Stimulated activated CD4-positive, alpha-beta T cell treated with anti-CD3 and anti-CD28 coated beads, Interleukin-12 subunit alpha, Interleukin-12 subunit beta, amount 100 ng/mL, for 48 hours (primary cell): ENCODE measurements at regions not wholly inside any gene's neighbourhood (a gene's known extent, or its start where the extent isn't known, plus 50 kb on each side); places are given as distances from the start of the nearest gene placed in this dataset.
A peak's percentile ranks its signal among the peaks of the same experiment; 100 is the strongest.
"Not testable (repeated sequence)": the region's sequence is repeated elsewhere in the genome, so short reads cannot be mapped to it uniquely, and the experiment has no call there.

Experiments
- DNase-seq, 3 donors: peaks; one replicate each; pipeline ENCODE4 v3.0.0-alpha.2; 2020; ENCODE audit warnings: low read depth in 2 of 3, low spot score in 1 of 3

DNA sequence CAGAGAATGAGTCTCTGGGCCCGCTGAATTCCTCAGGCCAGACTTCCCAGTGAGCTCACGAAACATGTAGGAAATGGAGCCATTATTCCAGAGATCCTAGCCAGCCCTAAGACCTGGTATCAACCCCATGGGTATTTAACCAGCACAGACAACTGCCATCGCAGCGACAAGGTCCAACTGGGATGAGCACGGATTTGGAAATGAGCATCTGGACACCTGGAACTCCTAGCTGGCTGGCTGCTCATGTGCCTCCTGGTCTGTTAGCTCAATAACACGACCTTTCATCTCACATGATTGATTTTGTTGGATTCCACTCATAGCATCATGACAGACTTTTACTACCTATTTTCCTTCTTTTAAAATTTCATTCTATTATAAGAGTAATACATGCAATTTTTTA, 51.0 kb downstream of the POU3F3 start:
- DNase-seq = no peak

DNA sequence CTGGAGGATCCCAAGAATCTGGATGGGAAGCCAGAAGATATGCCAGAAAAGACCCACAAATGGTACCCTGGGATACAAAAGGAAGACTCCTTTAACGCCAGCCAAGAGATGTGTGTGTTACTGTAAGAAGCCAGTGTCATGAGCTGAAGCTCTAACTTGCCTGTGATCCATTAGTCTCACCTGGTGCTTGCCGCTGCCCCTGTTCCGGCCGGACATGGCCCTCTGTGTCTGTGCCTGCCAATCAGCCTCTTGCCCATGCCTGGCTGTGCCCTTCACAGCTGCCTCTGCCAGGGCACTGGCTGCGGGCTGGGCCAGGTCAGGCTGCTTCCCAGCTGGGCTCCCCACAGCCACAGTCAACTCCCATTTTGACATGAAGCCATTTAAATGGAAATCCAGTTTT, 55.4 kb downstream of the POU3F3 start:
- no peak for DNase-seq

DNA sequence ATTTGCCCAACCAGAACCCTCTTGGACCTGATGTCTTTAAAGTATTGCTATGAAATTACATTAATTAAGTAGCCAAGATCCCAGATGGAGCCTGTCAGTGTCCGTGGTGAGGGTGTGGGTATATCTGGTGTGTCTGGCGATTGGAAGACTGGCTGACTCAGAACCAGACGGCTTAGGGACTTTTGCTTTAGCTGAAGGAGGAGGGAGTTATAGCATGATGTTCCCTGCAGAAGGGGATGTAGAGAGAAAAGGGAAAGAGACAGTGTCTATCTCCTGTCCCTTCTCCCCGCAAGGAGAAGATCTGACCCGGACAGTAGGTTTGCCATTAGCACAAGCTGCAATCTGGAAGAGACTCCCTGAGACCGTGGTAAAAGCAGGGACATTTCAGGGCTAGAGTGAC, 60.6 kb downstream of the POU3F3 start:
- DNase-seq = no peak

DNA sequence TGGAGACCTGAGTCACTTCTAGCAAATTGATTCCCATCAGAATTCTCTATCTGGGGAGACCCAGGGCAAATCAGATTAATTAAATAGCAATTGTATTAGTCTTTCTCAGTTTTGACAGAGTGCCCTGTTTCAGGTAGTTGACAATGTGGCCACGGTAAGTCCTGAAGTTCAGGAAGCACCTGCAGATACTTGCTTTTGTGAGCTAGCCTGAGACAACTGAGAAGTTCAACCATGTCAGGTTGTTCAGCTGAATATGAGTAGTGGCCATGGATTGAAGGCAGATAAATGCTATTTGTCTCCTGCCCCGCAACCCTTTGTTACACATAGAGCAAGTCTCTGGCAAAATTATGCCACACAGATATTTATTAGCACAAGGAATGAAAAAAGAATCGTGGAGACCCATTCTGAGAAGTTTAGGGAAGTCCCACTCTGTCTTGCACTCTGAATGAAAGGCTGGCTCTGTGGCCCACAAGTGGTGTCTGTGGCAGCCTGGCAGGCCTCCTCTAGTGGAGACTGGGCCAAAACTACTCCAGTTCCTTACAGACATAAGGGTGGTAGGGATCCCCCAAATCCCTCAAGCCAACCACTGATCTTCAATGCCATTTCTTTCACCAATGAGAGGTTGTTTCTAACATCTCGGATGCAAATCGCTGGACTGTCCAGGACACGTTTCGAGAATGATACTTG, 61.3 kb downstream of the POU3F3 start:
- DNase-seq = no peak

DNA sequence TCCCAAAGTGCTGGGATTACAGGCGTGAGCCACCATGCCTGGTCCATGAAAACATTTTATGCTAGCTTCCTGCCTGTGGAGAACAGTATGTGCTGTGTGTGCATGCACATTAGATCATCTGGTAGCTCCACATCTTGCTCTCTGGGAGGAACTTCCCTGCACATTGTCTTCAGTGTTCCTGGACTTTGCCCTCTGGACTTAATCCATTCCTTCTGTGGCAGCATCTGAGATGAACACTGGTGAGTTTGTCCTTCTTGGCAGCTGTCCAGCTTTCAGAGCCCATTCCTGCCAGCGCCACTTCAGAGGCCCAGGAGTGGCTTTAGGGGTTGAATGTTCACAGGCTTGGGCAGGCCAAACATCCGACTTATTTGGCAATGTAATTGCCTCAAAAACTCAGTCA, 65.2 kb downstream of the POU3F3 start:
- no peak for DNase-seq

DNA sequence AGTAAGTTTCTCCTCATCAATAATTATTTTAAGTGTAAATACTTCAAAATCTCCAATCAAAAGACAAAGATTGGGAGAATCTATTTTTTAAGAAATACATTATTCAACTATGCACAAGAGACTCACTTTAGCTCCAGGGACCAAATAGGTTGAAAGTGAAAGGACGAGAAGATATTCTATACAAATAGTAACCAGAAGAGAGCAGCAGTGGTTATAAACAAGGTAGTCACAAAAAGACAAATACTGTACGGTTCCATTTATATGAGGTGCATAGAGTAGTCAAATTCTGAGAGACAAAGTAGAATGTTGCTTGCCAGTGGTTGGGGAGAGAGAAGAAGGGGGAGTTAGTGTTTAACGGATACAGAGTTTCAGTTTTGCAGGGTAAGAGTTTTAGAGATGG, 69.8 kb downstream of the POU3F3 start:
- no peak for DNase-seq

DNA sequence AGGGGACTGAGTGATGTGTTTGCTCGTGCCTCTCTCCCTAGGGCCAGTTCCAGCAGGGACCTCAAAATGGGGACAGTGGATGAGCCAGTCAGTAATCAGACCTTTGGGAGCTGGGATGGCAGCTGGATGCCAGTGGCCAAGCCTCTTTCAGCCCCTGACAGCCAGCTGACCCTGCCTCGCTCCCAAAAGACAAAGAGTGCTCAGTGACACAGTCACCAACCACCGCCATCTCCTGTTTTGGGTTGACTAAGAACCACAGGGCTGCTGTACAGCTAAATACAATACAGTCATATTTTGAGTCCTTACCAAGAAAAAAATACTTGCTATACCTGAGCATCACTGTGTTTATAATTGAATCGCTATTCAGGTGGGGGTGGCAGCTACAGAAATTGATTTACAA, 75.7 kb downstream of the POU3F3 start:
- no peak for DNase-seq

DNA sequence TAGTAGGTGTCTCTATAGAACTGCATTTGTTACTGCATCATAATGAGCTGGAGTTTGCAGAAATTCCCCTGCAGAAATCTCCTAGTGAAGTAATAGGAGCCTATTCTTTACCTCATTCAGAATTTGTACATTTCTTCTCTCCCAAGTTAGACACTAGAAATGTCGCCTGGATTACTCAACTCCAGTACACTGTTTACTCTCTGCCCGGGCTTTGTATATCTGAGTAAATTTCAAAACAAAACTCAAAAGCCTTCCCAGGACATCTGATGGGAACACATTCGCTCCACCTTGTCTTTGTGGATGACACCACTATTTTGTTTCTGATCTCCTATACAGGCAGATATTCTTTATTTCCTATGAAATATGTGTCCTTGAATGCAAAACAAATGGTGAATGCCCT, 76.8 kb downstream of the POU3F3 start:
- DNase-seq = no peak

DNA sequence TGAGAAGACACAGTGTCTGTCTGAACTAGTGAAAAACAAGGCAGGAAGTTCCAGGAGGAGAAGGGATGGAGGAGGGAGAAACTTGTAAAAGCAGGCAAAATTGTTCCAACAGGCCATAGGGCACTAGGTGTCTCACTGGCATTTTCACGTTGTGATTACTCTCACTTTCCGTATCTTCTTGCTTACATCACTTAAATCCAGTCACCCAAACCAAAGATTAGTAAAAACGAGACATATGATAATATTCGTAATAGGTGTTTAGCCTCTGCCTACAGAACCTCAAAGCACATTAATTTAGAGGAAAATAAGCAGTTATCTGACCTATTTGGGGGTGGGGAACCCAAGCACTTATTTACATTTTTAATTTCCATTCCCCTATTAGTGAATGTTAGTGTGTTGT, 78.3 kb downstream of the POU3F3 start:
- DNase-seq = no peak

DNA sequence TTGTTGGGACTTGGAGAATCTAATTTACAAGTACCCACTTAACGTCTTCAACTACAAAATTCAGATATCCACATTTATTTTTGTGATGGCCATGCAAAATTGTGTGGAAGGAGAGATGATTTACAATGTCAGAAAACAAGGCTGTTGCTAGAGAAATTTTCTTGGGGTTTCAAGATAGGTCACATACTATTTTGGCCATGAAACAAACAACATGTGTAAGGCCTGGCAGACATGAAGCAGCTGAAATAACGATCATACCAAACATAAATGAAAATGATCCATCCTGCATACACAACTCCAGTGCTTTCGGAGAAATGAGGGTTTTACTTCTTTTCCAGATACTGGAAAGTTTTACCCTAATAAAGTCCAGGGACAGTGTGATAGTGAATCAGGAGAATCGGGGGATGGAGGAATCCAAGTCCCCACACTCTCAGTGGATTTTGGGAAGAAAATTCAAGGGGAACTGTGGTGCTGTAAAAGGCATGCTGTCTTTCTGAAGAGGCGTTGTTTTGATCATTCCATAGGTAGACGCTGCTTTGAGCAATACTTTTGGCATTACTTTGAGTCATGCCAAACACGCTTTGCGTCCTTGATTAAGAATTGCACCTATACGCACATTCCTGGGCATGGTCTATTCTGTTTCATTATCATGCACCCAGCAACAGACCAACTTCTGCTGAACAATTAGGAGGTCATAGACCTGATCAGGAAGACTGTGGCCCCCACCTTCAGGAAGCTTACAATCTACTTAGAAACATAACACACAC, 79.4 kb downstream of the POU3F3 start:
- no peak for DNase-seq

DNA sequence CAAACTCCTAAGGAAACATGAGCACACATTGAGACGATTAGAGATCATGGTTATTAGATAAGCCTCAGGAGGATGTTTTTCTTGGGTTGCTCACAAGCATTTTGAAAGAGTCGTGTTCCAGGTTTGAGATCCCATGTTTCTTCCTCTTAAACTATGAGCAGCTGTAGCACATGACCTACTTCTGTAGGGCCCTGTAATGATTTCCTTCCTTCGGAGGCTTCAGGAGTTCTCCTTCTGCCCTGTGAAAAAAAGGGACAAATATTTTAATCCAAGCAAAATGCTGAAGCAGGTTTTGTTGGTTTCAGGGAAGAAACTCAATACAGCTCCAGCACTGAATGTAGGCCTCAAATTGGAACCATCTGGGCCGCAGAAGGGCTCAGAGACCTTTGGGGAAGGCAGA, 82.6 kb downstream of the POU3F3 start:
- no peak for DNase-seq

DNA sequence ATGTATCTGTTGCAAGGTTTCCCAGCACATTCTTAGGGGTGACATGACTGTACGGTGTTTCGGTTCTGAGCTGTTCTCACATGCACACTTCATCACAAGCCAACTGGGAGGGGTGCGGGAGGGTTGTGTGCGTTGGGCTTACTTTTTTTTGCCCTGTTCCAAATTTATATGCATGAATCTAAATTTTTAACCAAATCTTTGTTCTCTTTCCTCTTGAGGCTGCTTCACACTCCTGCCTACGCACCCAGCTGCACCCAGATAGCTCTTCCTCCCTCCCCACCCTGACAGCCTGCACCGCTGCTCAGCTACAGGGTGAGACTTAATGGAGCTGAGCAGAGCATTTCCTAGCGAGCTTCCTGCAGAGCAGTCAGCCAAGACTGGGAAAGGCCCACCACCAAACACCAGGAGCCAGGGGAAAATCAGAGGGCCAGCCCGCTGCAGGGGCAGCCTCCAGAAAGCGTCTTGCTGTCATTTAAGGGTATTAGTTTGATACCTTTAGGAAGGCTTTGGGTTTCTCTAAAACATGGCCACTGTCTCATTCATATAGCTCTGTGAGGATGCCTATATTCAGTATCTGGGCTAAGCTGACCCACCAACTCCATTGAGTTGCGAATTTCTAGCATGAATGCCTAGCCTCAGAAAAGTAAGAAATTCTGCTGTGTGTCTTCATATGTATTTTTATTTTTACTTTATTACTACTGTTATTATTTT, 84.5 kb downstream of the POU3F3 start:
- peak in 1 of 3 donors; percentile 1 for DNase-seq

DNA sequence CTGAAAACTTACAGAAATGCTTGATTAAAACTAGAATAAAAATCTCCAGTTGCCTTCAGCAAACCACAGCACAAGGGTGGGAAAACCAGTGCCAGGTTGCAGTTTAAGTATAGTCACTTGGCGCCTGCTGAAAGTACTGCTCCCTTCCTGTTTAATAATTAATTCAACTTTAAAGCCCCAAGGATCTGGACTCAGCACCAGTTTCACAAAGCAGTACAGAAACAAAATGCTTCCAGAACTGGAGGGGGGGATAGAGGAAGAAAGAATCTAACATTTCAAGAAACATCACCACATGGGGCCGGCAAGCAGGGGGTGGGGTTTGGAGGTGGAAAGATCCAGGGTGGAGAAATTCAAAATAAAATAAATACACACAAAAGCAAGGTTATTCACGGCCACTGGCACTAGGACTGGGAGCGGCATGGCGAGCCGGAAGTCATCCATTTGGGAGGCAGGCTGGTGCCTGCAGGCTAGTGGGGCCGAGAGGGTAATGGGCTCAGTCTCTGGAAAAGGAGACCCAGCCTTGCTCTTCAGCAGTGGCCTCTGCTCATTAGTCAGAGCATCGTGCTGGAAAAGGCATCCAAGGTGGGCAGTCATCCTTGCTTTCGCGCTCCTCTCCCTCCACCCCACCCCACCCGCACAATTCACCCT, 85.8 kb downstream of the POU3F3 start:
- DNase-seq = no peak

DNA sequence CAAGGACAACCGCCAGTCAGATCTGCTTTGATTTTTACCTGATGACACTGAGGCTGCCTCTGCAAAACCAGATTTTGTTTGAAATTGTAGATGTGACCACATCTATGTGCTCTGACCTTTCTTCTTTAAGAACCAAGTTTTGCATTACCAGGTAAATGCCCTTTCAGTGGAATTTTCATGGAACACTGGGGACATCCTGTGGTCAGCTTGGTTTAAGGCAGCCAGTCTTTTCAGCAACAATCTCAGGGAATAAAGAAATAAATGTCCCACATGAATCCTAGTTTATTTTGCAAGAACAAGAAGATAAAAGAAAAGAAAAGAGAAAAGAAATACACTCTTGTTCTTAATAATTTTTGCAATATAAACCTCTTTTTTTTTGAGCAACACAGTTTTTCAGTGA, 90.6 kb downstream of the POU3F3 start:
- DNase-seq = no peak

DNA sequence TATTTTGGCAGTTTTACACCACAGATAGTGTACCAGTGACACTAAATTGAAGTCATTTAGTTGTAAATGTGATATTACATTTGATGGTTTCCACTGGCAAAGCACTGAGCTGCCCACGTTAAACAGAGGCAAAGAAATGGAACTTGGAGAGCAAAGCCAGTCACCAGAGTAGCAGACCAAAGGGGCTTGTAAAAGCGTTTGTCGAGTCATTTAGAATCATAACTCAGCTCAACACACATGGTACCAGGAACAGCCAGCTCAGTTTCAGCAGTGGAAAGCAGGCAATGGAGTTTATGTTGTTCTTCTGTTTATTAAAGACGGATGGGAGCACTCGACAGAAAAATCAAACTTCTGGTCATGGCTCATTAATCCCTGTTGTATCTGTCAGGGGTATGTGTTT, 91.2 kb downstream of the POU3F3 start:
- DNase-seq = no peak

DNA sequence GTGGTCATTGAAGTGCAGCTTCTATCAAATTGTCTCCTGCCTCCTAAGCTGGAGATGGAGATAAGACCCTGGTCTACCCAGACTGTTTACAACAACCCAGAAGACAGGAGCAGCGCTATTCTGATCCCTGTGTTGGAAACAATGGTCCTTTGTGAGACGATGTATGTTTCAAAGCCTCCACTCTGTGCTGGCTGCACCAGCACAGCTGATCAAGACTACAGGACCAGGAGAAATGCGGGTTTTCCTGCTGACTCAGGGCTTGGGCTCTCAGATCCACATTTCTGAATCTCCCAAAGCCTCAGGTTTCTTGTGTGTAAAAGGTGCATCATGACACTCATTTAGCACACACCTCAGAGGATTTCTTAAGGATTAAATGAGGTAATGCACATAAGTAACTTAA, 92.0 kb downstream of the POU3F3 start:
- no peak for DNase-seq

DNA sequence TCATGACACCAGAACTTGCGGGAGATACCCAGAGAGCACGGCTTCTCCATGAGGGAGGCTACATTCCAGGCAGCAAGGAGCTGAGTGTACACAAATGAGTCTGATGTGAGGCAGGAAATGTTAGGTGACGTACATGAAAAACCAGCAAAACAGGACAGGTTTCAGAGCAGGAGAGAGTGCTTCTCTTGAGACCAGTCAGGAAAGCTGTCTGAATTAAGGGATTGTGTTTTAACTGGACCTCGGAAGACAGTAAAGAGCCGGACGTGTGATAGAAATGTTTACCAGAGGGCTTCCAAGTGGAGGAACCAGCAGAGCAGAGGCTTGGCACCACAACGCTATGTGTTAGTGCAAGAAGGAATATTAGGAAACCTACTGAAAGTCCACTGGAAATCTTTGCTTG, 90.4 kb upstream of the MRPS9 start:
- not testable (repeated sequence) for DNase-seq

DNA sequence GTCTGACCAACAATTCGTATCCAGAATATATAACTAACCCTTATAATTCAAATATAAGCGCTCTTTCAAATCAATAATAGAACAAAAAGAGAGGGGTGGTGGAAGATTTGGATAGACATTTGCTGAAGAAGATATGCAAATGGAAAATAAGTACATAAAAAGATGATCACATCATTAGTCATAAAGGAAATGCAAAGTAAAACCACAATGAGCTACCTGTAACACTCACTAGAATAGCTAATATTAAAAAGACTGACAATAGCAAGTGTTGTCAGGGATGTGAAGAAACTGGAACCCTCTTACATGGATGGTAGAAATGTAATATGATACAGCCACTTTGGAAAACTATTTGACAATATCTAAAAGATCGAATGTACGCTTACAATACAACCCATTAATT, 84.9 kb upstream of the MRPS9 start:
- no peak for DNase-seq

DNA sequence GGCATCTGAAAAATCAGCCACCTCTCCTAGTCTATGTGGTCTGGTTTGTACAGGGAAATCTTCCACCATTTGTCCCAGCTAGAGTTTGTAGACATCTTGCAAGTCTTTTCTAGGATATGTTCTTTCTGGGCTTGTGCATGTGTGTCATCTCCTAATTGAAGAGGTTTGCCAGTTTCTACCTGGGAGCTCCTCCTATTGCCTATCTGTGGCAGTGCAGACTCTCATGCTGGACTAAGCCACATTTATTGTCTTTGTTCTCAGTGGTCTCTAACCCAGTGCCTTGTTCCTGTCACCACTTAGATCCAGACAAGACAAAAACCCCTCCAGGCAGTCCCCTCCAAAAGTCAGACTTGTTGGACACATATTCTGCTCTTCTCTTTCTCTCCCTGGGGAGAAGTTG, 72.0 kb upstream of the MRPS9 start:
- DNase-seq = no peak

DNA sequence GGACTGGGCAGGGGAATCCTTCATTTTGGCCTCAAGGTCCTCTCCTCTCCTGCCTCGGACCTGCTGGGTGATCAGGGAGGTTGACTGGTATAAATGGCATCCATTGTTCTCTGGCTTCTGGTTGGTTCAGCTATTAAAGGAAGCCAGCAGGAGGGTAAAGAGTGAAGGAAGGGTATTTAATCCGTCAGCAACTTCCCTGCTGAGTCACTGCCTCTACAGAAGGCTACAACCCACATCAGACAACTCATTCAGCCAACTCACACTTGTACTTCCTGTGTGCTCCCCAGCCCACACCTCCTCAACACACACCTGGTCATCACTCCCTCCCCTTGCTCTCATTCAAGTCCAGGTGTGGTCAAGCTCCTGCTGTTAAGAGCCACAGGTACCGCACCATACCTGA, 68.3 kb upstream of the MRPS9 start:
- DNase-seq = no peak

DNA sequence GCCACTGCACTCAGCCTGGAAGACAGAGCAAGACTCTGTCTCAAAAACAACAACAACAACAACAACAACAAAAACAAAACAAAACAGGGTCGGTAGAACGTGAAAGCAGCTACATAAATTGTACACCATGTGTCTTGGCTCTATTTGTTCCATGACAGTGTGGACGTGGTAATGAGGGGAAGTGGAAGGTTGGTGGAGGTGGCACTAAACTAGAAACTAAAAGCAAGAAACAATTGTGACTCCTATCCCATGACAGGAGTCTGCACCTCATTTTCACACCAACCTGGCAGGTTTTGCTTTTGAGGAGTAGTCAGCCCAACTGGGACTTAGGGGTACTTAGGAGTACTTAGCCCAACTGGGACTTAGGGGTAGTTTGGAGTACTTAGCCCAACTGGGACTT, 62.5 kb upstream of the MRPS9 start:
- DNase-seq = no peak

DNA sequence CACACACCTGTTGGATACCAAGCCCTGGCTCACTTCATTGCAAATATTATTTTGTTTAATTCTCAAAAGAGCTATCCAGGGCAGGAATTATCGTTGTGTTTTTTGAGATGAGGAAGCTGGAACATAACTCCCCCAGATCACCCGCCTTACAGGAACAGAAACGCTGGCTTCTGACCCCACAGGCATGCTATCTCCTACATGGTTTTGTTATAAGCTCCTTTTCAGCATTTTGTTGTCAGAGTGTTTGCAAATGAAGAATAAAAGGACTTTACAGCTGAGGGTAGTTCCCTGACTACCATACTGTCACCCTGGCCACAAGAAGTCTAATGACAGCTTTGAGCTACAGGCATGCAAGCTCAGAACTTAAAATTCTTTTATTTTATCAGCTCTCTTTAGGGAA, 62.0 kb upstream of the MRPS9 start:
- no peak for DNase-seq
